A673 (cell line): ENCODE measurements at regions not wholly inside any gene's neighbourhood (a gene's known extent, or its start where the extent isn't known, plus 50 kb on each side); places are given as distances from the start of the nearest gene placed in this dataset. TPM values are rescaled to one million over a fixed set of nuclear protein-coding genes. Genes with fewer than 3 reads are reported as not detected.

Experiments
- BruUV-seq: library from RNA; stranded (reverse); fragments of 400-500 nt; replicated peaks from 2 replicates; lab custom pipeline; 2021; lab: Mats Ljungman, UMichigan
- CTCF ChIA-PET: fragments of 300-600 bp; sonication (Branson Sonifier 250); formaldehyde crosslinking; loops from one replicate; lab custom pipeline; 2022; ENCODE audit warnings: antibody characterized with exemption; lab: Charles Lee
- POLR2A ChIA-PET: fragments of 300-600 bp; sonication (Branson Sonifier 250); formaldehyde crosslinking; loops from one replicate; lab custom pipeline; 2022; ENCODE audit warnings: antibody characterized with exemption; ENCODE audit not compliant: low non-redundant PET; lab: Charles Lee
- DNase-seq: peaks from one replicate; pipeline ENCODE4 v3.0.0-alpha.2; 2015; ENCODE audit warnings: low spot score
- H3K27ac ChIP-seq: fragments of 200-600 bp; sonication (generic); 2 replicates; pipeline ENCODE4 v1.5.1; 2016; ENCODE audit warnings: mixed run types, low read depth, mild to moderate bottlenecking, mixed read lengths, antibody characterized with exemption, low read length; ENCODE audit not compliant: poor library complexity, severe bottlenecking
- H3K27me3 ChIP-seq: fragments of 200-600 bp; sonication (generic); replicated peaks from 2 replicates; pipeline ENCODE4 v1.6.1; 2017; ENCODE audit warnings: mixed run types, low read depth, mild to moderate bottlenecking, mixed read lengths, antibody characterized with exemption, low read length; ENCODE audit not compliant: insufficient read depth, poor library complexity
- H3K36me3 ChIP-seq: fragments of 200-600 bp; sonication (generic); 2 replicates; pipeline ENCODE4 v1.6.1; 2016; ENCODE audit warnings: mixed run types, mild to moderate bottlenecking, mixed read lengths, antibody characterized with exemption, low read length; ENCODE audit not compliant: insufficient read depth, poor library complexity, severe bottlenecking
- H3K4me1 ChIP-seq: fragments of 200-600 bp; sonication (generic); 2 replicates; pipeline ENCODE4 v1.6.1; 2017; ENCODE audit warnings: mixed run types, mild to moderate bottlenecking, mixed read lengths, antibody characterized with exemption, low read length; ENCODE audit not compliant: insufficient read depth, poor library complexity, severe bottlenecking
- H3K4me3 ChIP-seq: fragments of 200-600 bp; sonication (generic); 2 replicates; pipeline ENCODE4 v1.5.1; 2016; ENCODE audit warnings: low read depth, mixed run types, mild to moderate bottlenecking, mixed read lengths, low read length; ENCODE audit not compliant: poor library complexity, severe bottlenecking
- H3K9me3 ChIP-seq: fragments of 200-600 bp; sonication (generic); 2 replicates; pipeline ENCODE4 v1.6.1; 2016; ENCODE audit warnings: mixed run types, low read depth, mild to moderate bottlenecking, mixed read lengths, antibody characterized with exemption, low read length; ENCODE audit not compliant: poor library complexity, severe bottlenecking
- CTCF ChIP-seq: fragments of 300-800, 200-600 bp; sonication (generic); conservative IDR thresholded peaks from 2 replicates; pipeline ENCODE4 v1.5.1; 2017; ENCODE audit warnings: low read depth, mild to moderate bottlenecking, antibody characterized with exemption, low read length, moderate library complexity, mixed read lengths
- EZH2 ChIP-seq: fragments of 200-600 bp; sonication (generic); IDR thresholded peaks from 2 replicates; pipeline ENCODE4 v1.6.1; 2017; ENCODE audit warnings: borderline replicate concordance, low read depth, mild to moderate bottlenecking, mixed read lengths, antibody characterized with exemption, low read length; ENCODE audit not compliant: poor library complexity, severe bottlenecking
- intact Hi-C: fragments of 100-400 bp; cut with micrococcal nuclease; formaldehyde crosslinking; loops from one replicate; pipeline ENCODE4 v1.10.0; 2022; ENCODE audit not compliant: unreplicated experiment
- microRNA-seq: library from miRNA; unstranded; fragments of <30 nt; microRNA quantifications from one replicate; pipeline ENCODE4 v1.2.0, GENCODE V29; 2021

- Histone ChIP-seq H3K27me3 (peaks cover 15% of the 10 kb centered on the region), H3K36me3 (no peaks in the 10 kb centered on the region), H3K4me1 (no peaks in the 10 kb centered on the region), H3K4me3 (no peak overlapping the region), H3K9me3 (no peaks in the 10 kb centered on the region), H3K27ac (no peak overlapping the region)
- ChIA-PET CTCF (no interaction called here), POLR2A (no interaction called here)
- no peak for DNase-seq
- TF ChIP-seq CTCF = no peak
- no peak for TF ChIP-seq EZH2
- intact Hi-C loops = no loop called here
- no TSS peak for BruUV-seq
Observed at GRCh38 chr1:37423810-37424209, 50.6 kb upstream of the ZC3H12A start.

DNA sequence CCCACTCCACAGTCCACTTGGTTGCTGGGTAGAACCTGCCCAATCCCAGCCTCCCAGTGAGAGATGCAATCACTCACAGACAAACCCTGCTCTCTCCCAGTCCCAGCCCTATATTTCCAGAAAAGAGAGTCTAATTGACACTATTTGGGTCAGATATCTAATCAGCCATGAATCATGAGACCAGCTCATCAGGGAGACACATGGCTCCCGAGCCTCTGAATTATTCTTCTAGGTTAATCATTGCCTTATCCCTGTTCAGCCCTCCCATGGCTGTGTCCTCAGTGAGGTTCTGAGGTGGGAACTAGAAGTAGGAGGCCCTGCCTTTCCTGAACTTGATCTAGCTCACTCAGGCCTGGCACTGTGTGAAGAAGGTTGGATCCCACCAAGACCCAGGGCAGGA, 49.9 kb upstream of the ZC3H12A start:
- Histone ChIP-seq H3K27ac (no peak overlapping the region), H3K27me3 (peaks cover 17% of the 10 kb centered on the region), H3K4me3 (no peak overlapping the region), H3K9me3 (no peaks in the 10 kb centered on the region), H3K4me1 (no peaks in the 10 kb centered on the region), H3K36me3 (no peaks in the 10 kb centered on the region)
- no peak for DNase-seq
- ChIA-PET POLR2A (no interaction called here), CTCF (no interaction called here)
- no peak for TF ChIP-seq EZH2
- TF ChIP-seq CTCF = no peak
- intact Hi-C loops = no loop called here
- BruUV-seq = no TSS peak

Small RNA genes lying in the stretch of these regions (microRNA-seq; reads per million reads assigned to microRNA genes)
- gene MIR4255 = not detected
